ENCODE measurements at regions not wholly inside any gene's neighbourhood (a gene's known extent, or its start where the extent isn't known, plus 50 kb on each side); places are given as distances from the start of the nearest gene placed in this dataset.

- H3K4me3 ChIP-seq (ENCODE audit: low read depth in 1 of 2, low read length in 1 of 2), result no peak overlapping the region
- TF ChIP-seq CTCF (IDR thresholded peaks at IDR 0.05), result no peak
- no peaks in the 10 kb centered on the region for H3K4me1 ChIP-seq (ENCODE audit: control insufficient read depth in 1 of 2, insufficient read depth in 1 of 2, low read depth in 1 of 2, low read length in 1 of 2)
- no peaks in the 10 kb centered on the region for H3K27me3 ChIP-seq
- no peaks in the 10 kb centered on the region for H3K9me3 ChIP-seq
- no peaks in the 10 kb centered on the region for H3K36me3 ChIP-seq
- no peak overlapping the region for H3K27ac ChIP-seq
Observed at GRCh38 chr2:57576983-57577382, 469.6 kb upstream of the VRK2 start.

- Histone ChIP-seq H3K27ac (peak overlapping the region; percentile 53), H3K9me3 (no peaks in the 10 kb centered on the region), H3K4me3 (ENCODE audit: low read depth in 1 of 2, low read length in 1 of 2) (no peak overlapping the region), H3K36me3 (no peaks in the 10 kb centered on the region), H3K27me3 (no peaks in the 10 kb centered on the region), H3K4me1 (ENCODE audit: control insufficient read depth in 1 of 2, insufficient read depth in 1 of 2, low read depth in 1 of 2, low read length in 1 of 2) (peaks cover 51 to 55% of the 10 kb centered on the region in 2 experiments)
- no peak for TF ChIP-seq CTCF (IDR thresholded peaks at IDR 0.05)
Observed at GRCh38 chr2:57597940-57598339, 448.7 kb upstream of the VRK2 start.

GRCh38 chr2:57598551-57598950 lies 448.1 kb upstream of the VRK2 start:
- H3K36me3 ChIP-seq, result no peaks in the 10 kb centered on the region
- H3K4me1 ChIP-seq (ENCODE audit: control insufficient read depth in 1 of 2, insufficient read depth in 1 of 2, low read depth in 1 of 2, low read length in 1 of 2), result peaks cover 51 to 59% of the 10 kb centered on the region in 2 experiments
- peak overlapping the region; percentile 53 for H3K27ac ChIP-seq
- TF ChIP-seq CTCF (IDR thresholded peaks at IDR 0.05), result no peak
- H3K4me3 ChIP-seq (ENCODE audit: low read depth in 1 of 2, low read length in 1 of 2), result no peak overlapping the region
- H3K27me3 ChIP-seq, result no peaks in the 10 kb centered on the region
- H3K9me3 ChIP-seq, result no peaks in the 10 kb centered on the region

GRCh38 chr2:57602733-57603132 lies 443.9 kb upstream of the VRK2 start:
- H3K4me3 ChIP-seq (ENCODE audit: low read depth in 1 of 2, low read length in 1 of 2), result no peak overlapping the region
- H3K4me1 ChIP-seq (ENCODE audit: control insufficient read depth in 1 of 2, insufficient read depth in 1 of 2, low read depth in 1 of 2, low read length in 1 of 2), result peaks cover 49 to 55% of the 10 kb centered on the region in 2 experiments
- no peak for TF ChIP-seq CTCF (IDR thresholded peaks at IDR 0.05)
- H3K9me3 ChIP-seq, result no peaks in the 10 kb centered on the region
- no peaks in the 10 kb centered on the region for H3K27me3 ChIP-seq
- no peaks in the 10 kb centered on the region for H3K36me3 ChIP-seq
- peak overlapping the region; percentile 13 for H3K27ac ChIP-seq

GRCh38 chr2:57614988-57615387 lies 431.6 kb upstream of the VRK2 start:
- Histone ChIP-seq H3K4me1 (ENCODE audit: control insufficient read depth in 1 of 2, insufficient read depth in 1 of 2, low read depth in 1 of 2, low read length in 1 of 2) (no peaks in the 10 kb centered on the region), H3K4me3 (ENCODE audit: low read depth in 1 of 2, low read length in 1 of 2) (no peak overlapping the region), H3K27me3 (no peaks in the 10 kb centered on the region), H3K36me3 (no peaks in the 10 kb centered on the region), H3K27ac (no peak overlapping the region), H3K9me3 (no peaks in the 10 kb centered on the region)
- TF ChIP-seq CTCF (IDR thresholded peaks at IDR 0.05), result no peak

Data from neutrophil (primary cell).